Putamen (tissue), 1 donor: ENCODE measurements at regions not wholly inside any gene's neighbourhood (a gene's known extent, or its start where the extent isn't known, plus 50 kb on each side); places are given as distances from the start of the nearest gene placed in this dataset.
"Not testable (repeated sequence)": the region's sequence is repeated elsewhere in the genome, so short reads cannot be mapped to it uniquely, and the experiment has no call there.

Experiments
- DNase-seq: peaks from one replicate; pipeline ENCODE4 v3.0.0-alpha.2; 2016; ENCODE audit warnings: low spot score

DNA sequence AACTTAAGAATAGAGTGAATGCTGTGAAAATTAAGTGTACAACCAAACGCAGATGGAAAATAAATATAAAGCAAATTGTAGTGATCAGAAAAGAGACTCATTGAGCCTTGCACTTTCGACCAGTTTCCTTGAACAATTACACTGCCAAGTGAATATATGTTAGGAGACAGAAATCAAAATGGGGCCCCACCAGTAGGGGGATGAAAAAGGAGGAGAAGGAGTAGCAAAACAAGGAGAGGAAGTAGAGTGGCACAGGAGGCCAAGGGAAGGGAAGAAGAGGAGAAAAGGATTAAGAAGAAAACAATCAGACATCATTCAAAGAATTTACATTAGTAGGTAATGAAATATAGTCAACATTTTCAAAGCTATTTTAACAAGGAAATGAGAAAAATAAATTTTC lies 1770.6 kb downstream of the PLA2G4A start:
- no peak for DNase-seq

DNA sequence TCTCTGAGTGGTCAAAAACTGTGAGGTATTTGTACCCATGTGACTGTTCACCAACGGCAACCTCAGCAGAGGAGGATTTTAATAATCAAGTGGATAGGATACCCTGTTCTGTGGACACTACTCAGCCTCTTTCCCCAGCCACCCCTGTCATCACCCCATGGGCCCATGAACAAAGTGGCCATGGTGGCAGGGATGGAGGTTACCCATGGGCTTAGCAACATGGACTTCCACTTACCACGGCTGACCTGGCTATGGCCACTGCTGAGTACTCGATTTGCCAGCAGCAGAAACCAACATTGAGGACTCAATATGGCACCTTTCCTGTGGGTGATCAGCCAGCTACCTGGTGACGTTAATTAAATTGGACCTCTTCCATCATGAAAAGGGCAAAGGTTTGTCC lies 1782.7 kb downstream of the PLA2G4A start:
- no peak for DNase-seq

GRCh38 chr1:188615321-188615720 lies 1786.6 kb downstream of the PLA2G4A start:
- DNase-seq: no peak

GRCh38 chr1:188620236-188620635 lies 1791.5 kb downstream of the PLA2G4A start:
- DNase-seq: no peak

DNA sequence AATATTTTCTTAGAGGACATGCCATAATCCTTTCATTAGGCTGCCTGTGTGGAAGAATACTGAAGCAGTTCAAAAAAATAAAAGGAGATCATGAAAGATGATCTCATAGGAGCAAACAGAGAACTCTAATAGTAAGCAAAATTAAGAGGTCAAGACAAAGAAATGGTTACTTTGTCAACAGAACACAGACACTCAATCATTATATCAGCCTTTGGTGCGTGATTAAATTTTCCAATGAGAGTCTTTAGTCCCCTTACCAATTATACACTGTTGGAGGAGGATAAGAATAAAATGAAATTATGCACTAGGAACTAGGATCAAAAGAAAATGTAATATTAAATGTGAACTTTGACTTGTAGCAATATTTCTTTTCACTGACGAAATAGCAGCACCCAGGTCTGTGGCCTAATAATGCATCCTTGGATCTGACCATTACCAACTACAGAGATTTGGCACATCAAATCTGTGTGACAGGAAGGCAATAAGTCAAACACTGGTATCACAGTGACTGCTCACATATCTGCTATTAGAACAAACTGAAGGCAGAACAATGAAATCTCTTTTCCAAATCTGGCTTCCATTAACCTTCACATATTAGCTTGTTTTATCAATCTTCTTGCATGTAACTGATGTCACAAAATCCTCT lies 1812.9 kb downstream of the PLA2G4A start:
- DNase-seq: no peak

DNA sequence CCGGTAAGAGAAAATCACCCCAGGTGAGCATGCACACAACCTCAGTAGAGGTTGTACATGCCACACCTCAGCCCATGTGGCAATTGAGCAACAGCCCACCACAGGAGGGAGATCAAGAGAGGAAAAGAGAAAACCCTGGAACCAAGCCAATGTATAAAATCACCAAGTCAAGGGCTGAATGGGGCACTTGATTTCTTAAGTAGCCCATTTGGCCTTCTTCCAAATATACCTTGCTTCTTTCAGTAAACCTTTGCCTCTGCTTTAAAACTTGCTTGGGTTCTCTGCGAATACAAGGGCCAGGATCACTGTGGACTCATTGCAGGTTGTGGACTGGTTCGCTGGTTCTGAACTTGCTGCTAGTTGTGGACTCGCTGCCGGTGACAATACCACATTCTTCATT lies 1814.0 kb downstream of the PLA2G4A start:
- DNase-seq: no peak

GRCh38 chr1:188652678-188653077 lies 1823.9 kb downstream of the PLA2G4A start:
- DNase-seq: no peak

- not testable (repeated sequence) for DNase-seq
Measured at GRCh38 chr1:188655966-188656365, 1821.7 kb downstream of the BRINP3 start.

DNA sequence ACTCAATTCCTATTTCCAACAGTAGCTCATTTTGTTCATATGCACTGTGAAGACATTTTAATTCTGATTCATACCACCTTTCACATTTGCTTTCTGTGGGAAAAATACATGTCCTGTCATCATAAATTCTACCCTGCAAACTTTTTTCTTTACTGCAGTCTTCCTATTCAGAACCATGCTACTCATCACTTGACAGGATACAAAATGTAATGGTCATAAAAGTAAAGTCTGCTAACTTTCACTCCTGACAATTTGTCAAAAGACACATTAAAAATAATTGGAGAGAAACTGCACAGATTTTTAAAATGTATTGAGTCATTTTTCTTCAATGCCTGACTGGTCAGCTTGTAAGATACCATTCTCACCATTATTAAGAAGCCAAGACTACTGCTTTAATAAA lies 1817.1 kb downstream of the BRINP3 start:
- no peak for DNase-seq

DNA sequence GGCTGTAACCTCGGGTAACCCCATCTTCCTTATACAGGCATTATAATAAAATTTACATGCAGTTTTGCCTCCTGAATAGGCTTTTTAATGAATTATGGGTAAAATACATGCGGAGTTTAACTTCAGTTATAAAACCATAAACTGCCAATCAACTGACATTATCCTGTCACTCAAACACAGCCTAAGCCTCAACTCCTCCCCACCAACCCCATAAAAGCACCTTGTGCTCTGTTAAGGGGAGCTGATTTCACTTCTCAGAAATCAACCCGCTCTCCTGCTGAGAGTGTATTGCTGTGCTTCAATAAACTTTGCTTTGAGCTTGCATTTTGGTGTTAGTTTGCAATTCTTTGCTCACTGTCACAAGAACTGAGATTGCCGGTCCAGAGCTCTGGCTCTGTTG lies 1812.2 kb downstream of the BRINP3 start:
- no peak for DNase-seq

DNA sequence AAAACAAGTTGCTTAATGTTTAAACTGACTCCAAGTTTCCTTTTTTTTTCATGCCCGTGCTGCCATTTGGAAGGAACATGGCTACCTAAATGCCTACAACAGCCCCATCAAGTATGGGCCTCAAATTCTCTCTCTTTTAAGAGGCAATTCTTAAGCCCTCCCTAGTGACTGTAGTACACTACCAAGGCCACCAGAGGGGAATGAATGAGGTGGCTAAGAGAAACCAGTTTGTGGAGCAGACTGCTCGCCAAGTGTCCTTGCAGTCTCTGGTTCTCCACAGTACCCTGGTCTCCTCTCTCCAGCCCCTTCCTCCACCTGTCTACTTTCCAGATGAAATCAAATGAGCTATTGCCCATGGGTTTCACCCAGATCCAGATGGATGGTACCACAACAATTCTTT lies 1809.6 kb downstream of the BRINP3 start:
- no peak for DNase-seq

DNA sequence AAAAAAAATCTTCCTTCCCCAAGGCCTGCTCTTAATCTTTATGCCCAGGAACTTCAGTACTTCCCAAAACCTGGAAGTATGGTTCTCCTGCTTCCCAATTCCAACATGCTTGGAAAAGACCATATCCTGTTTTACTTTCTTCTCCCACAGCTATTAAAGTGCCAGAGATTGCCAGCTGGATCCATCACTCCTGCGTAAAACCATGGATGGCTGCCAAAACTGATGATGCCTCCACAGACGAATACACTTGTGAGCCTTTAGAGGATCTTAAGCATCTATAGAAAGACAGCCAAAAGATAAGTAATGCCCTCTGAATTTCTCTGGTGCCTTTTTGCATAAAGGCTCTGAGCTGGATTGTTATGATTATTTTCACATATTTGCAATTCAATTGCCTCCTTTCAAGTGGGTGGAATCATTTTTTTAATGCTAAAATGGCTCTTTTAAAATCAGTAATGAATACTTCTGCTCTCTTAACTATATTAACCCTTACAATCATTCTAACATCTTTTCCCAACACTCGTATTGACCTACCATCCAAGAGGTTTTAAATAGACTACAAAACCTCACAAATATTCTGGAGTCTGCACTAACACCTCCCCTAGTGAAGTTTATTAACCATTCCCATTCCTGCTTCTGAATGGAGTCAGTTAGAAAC lies 1807.8 kb downstream of the BRINP3 start:
- peak; percentile 2 for DNase-seq

DNA sequence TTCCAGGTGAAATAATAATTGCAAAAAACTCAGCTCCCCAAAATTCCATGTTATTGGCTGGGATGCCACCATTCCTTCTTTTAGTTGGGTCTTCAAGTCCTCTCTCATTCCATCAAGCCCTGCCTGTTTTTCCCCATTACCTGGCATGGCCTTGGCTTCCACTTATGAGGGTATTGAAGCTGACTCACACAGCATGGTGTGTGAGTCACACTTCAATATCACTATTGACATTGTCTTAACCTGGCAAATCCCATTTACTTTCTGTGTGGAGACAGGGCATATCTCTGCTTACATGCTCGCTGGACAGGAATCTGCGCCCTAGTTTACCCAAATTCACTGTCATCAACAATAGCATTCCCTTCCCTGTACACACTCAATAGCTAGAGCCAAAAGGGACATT lies 1806.8 kb downstream of the BRINP3 start:
- no peak for DNase-seq

- DNase-seq: no peak
Measured at GRCh38 chr1:188672153-188672552, 1805.5 kb downstream of the BRINP3 start.

DNA sequence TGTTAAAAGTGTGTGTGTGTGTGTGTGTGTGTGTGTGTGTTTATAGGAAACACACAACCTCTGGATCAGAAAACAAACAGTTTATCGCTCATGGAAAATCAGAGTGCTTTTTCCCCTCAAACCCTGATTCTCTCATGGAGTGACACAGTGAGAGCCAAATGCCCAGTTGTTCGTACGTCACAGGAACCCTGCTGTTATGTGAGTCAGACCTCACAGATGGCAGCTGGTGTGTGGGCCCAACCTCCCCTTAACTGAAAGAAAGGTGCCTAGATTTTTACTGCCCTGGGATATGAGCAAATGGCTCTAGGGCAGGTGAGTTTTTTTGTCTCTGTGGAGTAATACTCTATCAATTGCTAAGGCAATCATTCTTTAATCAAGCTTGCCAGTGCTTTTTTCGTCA lies 1788.1 kb downstream of the BRINP3 start:
- no peak for DNase-seq

GRCh38 chr1:188700116-188700515 lies 1777.5 kb downstream of the BRINP3 start:
- DNase-seq: no peak

DNA sequence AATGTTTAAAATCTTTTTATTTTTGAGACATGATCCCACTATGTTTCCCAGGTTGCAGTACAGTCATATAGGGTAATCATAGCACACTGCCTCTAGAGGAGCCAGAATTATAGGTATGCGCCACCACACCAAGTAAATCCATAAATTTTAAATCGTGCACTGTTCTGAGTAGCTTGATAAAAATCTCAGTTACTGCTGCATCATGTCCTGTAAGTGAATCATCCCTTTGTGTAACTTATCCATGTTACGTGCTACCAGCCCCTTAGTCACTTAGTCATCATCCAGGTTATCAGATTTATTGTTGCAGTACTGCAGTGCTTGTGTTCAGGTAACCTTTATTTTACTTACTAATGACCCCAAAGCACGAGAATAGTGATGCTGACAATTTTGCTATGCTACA lies 1770.9 kb downstream of the BRINP3 start:
- DNase-seq: no peak

DNA sequence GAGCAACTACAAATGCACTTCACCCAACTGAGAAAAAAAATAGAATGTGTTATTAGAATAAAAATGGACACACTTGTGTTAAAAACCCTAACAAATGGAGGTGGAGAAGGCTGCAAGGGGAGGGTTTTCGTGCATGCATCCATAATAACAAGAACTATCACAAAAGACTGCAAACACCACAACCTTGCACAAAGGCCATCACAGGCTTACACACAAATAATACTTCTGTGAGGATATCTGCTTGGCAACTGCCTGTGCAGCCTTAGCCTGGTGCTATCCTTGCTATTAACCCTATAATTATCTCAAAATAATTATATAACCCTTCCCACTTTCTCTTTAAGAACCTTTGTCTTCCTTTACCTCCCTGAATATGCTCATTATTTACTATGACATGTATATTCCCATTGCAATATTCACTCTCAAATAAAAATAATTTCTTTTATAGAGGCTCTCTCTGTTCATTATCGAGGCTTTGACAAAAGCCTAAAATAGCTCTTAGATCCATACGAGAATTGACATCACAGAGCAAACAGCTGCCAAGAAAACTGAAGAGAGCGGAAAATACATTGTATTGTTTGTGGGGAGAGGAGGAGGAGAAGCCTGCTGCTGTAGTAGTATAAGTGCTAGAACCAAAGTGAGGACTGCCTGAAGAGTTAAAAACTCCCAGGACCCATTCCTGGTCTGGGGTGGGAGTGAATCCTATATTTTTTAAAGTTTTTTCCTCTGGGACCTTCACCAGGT lies 1768.7 kb downstream of the BRINP3 start:
- DNase-seq: no peak

DNA sequence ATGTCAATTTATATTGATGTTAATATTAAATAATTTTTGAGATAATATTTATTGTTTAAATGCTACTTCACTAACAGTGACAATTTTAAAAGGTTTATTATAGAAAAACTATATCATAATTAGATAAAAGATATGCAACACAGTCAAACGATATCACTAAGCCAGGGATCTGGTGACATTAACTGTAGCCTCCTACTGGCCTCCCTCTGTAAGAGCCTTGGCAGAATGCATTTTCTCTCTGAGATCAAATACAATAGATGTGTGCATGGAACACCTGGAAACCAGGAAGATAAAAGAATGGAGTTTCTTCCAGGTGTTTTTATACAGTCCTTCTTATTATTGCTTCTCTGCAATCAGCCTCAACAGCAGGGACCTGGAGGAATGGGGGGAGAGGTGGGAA lies 1762.1 kb downstream of the BRINP3 start:
- DNase-seq: no peak

DNA sequence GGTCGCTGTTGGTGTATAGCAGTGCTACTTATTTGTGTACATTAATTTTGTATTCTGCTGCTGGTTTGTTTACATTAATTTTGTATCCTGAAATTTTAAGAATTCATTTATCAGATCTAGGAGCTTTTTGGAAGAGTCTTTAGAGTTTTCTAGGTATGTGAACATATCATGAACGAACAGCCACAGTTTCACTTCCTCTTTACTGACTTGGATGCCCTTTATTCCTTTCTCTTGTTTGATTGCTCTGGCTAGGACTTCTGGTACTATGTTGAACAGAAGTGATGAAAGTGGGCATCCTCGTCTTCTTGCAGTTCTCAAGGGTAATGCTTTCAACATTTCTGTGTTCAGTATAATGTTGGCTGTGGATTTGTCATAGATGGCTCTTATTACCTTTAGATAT lies 1757.9 kb downstream of the BRINP3 start:
- DNase-seq: no peak

GRCh38 chr1:188723332-188724020 lies 1754.2 kb downstream of the BRINP3 start:
- DNase-seq: no peak

DNA sequence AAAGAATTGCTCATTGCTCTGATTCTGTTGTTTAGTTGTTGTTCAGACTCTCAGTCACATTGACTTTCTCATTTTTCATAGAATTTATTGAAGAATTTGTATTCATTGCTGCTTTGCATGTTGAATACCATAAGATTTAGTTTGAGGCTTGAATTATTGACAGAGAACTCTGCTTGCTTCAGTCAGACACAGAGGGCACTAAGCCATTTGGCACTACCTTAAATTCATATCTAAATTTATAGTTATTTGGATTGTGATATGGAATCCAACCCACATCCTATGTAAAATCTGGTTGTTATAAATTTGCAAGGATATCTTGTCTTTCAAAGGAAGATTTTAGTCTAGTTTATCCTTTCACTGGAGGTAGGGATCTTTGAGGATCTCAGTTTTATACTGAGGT lies 1748.6 kb downstream of the BRINP3 start:
- no peak for DNase-seq

DNA sequence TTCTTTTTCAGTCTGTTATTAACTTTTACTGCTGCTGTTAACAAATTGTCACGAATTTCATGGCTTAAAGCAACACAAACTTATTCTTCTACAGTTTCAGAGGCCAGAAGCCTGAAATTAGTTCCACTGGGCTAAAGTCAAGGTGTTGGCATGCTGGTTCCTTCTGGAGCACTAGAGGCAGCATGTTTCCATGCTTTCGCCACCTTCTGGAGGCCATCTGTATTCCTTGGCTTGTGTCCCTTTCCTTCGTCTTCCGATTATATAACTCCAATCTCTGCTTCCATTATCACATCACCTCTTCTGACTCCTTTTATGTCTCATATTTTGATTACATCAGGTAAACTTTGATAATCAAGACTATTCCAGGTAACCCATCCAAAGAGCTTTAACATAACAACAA lies 1742.1 kb downstream of the BRINP3 start:
- no peak for DNase-seq
